ENCODE measurements at regions not wholly inside any gene's neighbourhood (a gene's known extent, or its start where the extent isn't known, plus 50 kb on each side); places are given as distances from the start of the nearest gene placed in this dataset.

GRCh38 chr13:59392328-59392727, 771.4 kb downstream of the DIAPH3 start:
- H4K8ac ChIP-seq (replicated peaks; ENCODE audit: insufficient read length, low read depth, low read length), result no peak overlapping the region
- H3K79me2 ChIP-seq (ENCODE audit: insufficient read depth, low read length), result no peaks in the 10 kb centered on the region
- H3K14ac ChIP-seq (ENCODE audit: insufficient read depth, low read length), result no peak overlapping the region
- DNase-seq, result no peak
- Mint-ChIP-seq H3K27me3 (ENCODE audit: low read depth) (no peaks in the 10 kb centered on the region), H3K9me3 (peaks cover 8 to 21% of the 10 kb centered on the region in 2 experiments; a peak in 4 of 5 replicates), H3K4me1 (peaks cover 10 to 12% of the 10 kb centered on the region in 2 experiments), H3K27ac (no peak overlapping the region), H3K4me3 (no peak overlapping the region), H3K36me3 (ENCODE audit: insufficient read depth in 1 of 3, low read depth in 3 of 3) (peaks cover 6 to 36% (median 11%) of the 10 kb centered on the region in 3 experiments)
- no peaks in the 10 kb centered on the region for H3K27me3 ChIP-seq (ENCODE audit: insufficient read depth, low read length)
- H3K4me1 ChIP-seq (ENCODE audit: insufficient read depth, low read length), result no peaks in the 10 kb centered on the region
- H2AK5ac ChIP-seq (ENCODE audit: insufficient read length, low read length), result no peak overlapping the region
- H3T11ph ChIP-seq (ENCODE audit: low read length), result no peak overlapping the region
- no peak overlapping the region for H3K23ac ChIP-seq (ENCODE audit: insufficient read length, low read depth, low read length)
- no peak overlapping the region for H4K91ac ChIP-seq (ENCODE audit: insufficient read length, low read depth, low read length)
- H2BK15ac ChIP-seq (ENCODE audit: low read depth, low read length), result no peak overlapping the region
- no peak overlapping the region for H2BK20ac ChIP-seq (ENCODE audit: low read depth, low read length, poor library complexity, severe bottlenecking)
- H3K9ac ChIP-seq (ENCODE audit: extremely low read depth, insufficient read length, low read length), result no peak overlapping the region
- no peak overlapping the region for H3K27ac ChIP-seq (ENCODE audit: insufficient read length, low read depth, low read length)
- no peaks in the 10 kb centered on the region for H3K23me2 ChIP-seq (ENCODE audit: insufficient read length, low read depth, low read length, poor library complexity, severe bottlenecking)
- no peak overlapping the region for H3K18ac ChIP-seq (ENCODE audit: insufficient read length, low read depth, low read length)
- no peak overlapping the region for H2BK5ac ChIP-seq (ENCODE audit: insufficient read length, low read length)
- no peaks in the 10 kb centered on the region for H3K79me1 ChIP-seq (ENCODE audit: insufficient read depth, low read depth, low read length, poor library complexity, severe bottlenecking)
- no peak overlapping the region for H2BK120ac ChIP-seq (ENCODE audit: low read depth, low read length, poor library complexity, severe bottlenecking)
- TF ChIP-seq, protein P1, sequence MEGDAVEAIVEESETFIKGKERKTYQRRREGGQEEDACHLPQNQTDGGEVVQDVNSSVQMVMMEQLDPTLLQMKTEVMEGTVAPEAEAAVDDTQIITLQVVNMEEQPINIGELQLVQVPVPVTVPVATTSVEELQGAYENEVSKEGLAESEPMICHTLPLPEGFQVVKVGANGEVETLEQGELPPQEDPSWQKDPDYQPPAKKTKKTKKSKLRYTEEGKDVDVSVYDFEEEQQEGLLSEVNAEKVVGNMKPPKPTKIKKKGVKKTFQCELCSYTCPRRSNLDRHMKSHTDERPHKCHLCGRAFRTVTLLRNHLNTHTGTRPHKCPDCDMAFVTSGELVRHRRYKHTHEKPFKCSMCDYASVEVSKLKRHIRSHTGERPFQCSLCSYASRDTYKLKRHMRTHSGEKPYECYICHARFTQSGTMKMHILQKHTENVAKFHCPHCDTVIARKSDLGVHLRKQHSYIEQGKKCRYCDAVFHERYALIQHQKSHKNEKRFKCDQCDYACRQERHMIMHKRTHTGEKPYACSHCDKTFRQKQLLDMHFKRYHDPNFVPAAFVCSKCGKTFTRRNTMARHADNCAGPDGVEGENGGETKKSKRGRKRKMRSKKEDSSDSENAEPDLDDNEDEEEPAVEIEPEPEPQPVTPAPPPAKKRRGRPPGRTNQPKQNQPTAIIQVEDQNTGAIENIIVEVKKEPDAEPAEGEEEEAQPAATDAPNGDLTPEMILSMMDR (conservative IDR thresholded peaks at IDR 0.05), result no peak
- no peak overlapping the region for H2BK12ac ChIP-seq (ENCODE audit: insufficient read length, low read depth, low read length)
- H3K4ac ChIP-seq (ENCODE audit: low read depth, low read length), result no peak overlapping the region
- no peaks in the 10 kb centered on the region for H4K20me1 ChIP-seq (ENCODE audit: control insufficient read depth, insufficient read depth, insufficient read length)
- no peak overlapping the region for H2AFZ ChIP-seq (ENCODE audit: low read length)
- H3K9me3 ChIP-seq (ENCODE audit: control insufficient read depth, low read depth, low read length), result no peaks in the 10 kb centered on the region
- H3K56ac ChIP-seq (ENCODE audit: insufficient read length, low read depth, low read length), result no peak overlapping the region
- no peak overlapping the region for H3K4me2 ChIP-seq (ENCODE audit: insufficient read depth, insufficient read length, low read length)
- no peak overlapping the region for H4K5ac ChIP-seq (ENCODE audit: insufficient read length, low read depth, low read length)
